A673 (cell line): ENCODE measurements at regions not wholly inside any gene's neighbourhood (a gene's known extent, or its start where the extent isn't known, plus 50 kb on each side); places are given as distances from the start of the nearest gene placed in this dataset.
A peak's percentile ranks its signal among the peaks of the same experiment; 100 is the strongest.

ENCODE experiments used
- BruUV-seq: library from RNA; stranded (reverse); fragments of 400-500 nt; replicated peaks from 2 replicates; lab custom pipeline; 2021; lab: Mats Ljungman, UMichigan
- CTCF ChIA-PET: fragments of 300-600 bp; sonication (Branson Sonifier 250); formaldehyde crosslinking; loops from one replicate; lab custom pipeline; 2022; ENCODE audit warnings: antibody characterized with exemption; lab: Charles Lee
- POLR2A ChIA-PET: fragments of 300-600 bp; sonication (Branson Sonifier 250); formaldehyde crosslinking; loops from one replicate; lab custom pipeline; 2022; ENCODE audit warnings: antibody characterized with exemption; ENCODE audit not compliant: low non-redundant PET; lab: Charles Lee
- DNase-seq: peaks from one replicate; pipeline ENCODE4 v3.0.0-alpha.2; 2015; ENCODE audit warnings: low spot score
- H3K27ac ChIP-seq: fragments of 200-600 bp; sonication (generic); 2 replicates; pipeline ENCODE4 v1.5.1; 2016; ENCODE audit warnings: mixed run types, low read depth, mild to moderate bottlenecking, mixed read lengths, antibody characterized with exemption, low read length; ENCODE audit not compliant: poor library complexity, severe bottlenecking
- H3K27me3 ChIP-seq: fragments of 200-600 bp; sonication (generic); replicated peaks from 2 replicates; pipeline ENCODE4 v1.6.1; 2017; ENCODE audit warnings: mixed run types, low read depth, mild to moderate bottlenecking, mixed read lengths, antibody characterized with exemption, low read length; ENCODE audit not compliant: insufficient read depth, poor library complexity
- H3K36me3 ChIP-seq: fragments of 200-600 bp; sonication (generic); 2 replicates; pipeline ENCODE4 v1.6.1; 2016; ENCODE audit warnings: mixed run types, mild to moderate bottlenecking, mixed read lengths, antibody characterized with exemption, low read length; ENCODE audit not compliant: insufficient read depth, poor library complexity, severe bottlenecking
- H3K4me1 ChIP-seq: fragments of 200-600 bp; sonication (generic); 2 replicates; pipeline ENCODE4 v1.6.1; 2017; ENCODE audit warnings: mixed run types, mild to moderate bottlenecking, mixed read lengths, antibody characterized with exemption, low read length; ENCODE audit not compliant: insufficient read depth, poor library complexity, severe bottlenecking
- H3K4me3 ChIP-seq: fragments of 200-600 bp; sonication (generic); 2 replicates; pipeline ENCODE4 v1.5.1; 2016; ENCODE audit warnings: low read depth, mixed run types, mild to moderate bottlenecking, mixed read lengths, low read length; ENCODE audit not compliant: poor library complexity, severe bottlenecking
- H3K9me3 ChIP-seq: fragments of 200-600 bp; sonication (generic); 2 replicates; pipeline ENCODE4 v1.6.1; 2016; ENCODE audit warnings: mixed run types, low read depth, mild to moderate bottlenecking, mixed read lengths, antibody characterized with exemption, low read length; ENCODE audit not compliant: poor library complexity, severe bottlenecking
- CTCF ChIP-seq: fragments of 300-800, 200-600 bp; sonication (generic); conservative IDR thresholded peaks from 2 replicates; pipeline ENCODE4 v1.5.1; 2017; ENCODE audit warnings: low read depth, mild to moderate bottlenecking, antibody characterized with exemption, low read length, moderate library complexity, mixed read lengths
- EZH2 ChIP-seq: fragments of 200-600 bp; sonication (generic); IDR thresholded peaks from 2 replicates; pipeline ENCODE4 v1.6.1; 2017; ENCODE audit warnings: borderline replicate concordance, low read depth, mild to moderate bottlenecking, mixed read lengths, antibody characterized with exemption, low read length; ENCODE audit not compliant: poor library complexity, severe bottlenecking
- intact Hi-C: fragments of 100-400 bp; cut with micrococcal nuclease; formaldehyde crosslinking; loops from one replicate; pipeline ENCODE4 v1.10.0; 2022; ENCODE audit not compliant: unreplicated experiment

- TF ChIP-seq EZH2 (no peak), CTCF (no peak)
- intact Hi-C loops, result no loop called here
- Histone ChIP-seq H3K27me3 (no peaks in the 10 kb centered on the region), H3K4me3 (no peak overlapping the region), H3K4me1 (peaks cover 5% of the 10 kb centered on the region), H3K27ac (no peak overlapping the region), H3K36me3 (no peaks in the 10 kb centered on the region), H3K9me3 (no peaks in the 10 kb centered on the region)
- peak; percentile 39 for DNase-seq
- no TSS peak for BruUV-seq
- POLR2A ChIA-PET, result interaction anchor here (0.7 kb wide), 1 partner anchor 56 kb away, joined by 7 read pairs; no protein-coding TSS in a partner anchor
- CTCF ChIA-PET, result interaction anchor here (0.5 kb wide), 1 partner anchor 673 kb away, joined by 3 read pairs; no protein-coding TSS in a partner anchor
These were observed 509.6 kb upstream of the DIPK2B start for GRCh38 chrX:45710081-45710801.

- ChIA-PET CTCF (no interaction called here), POLR2A (no interaction called here)
- no peak for DNase-seq
- Histone ChIP-seq H3K27me3 (no peaks in the 10 kb centered on the region), H3K4me3 (no peak overlapping the region), H3K9me3 (no peaks in the 10 kb centered on the region), H3K27ac (no peak overlapping the region), H3K36me3 (no peaks in the 10 kb centered on the region), H3K4me1 (peaks cover 3% of the 10 kb centered on the region)
- intact Hi-C loops, result no loop called here
- no TSS peak for BruUV-seq
- no peak for TF ChIP-seq EZH2
- no peak for TF ChIP-seq CTCF
These were observed 508.7 kb upstream of the DIPK2B start for GRCh38 chrX:45709381-45709780.

GRCh38 chrX:45699158-45699557 lies 498.5 kb upstream of the DIPK2B start:
- BruUV-seq, result no TSS peak
- CTCF ChIA-PET, result no interaction called here
- H3K4me3 ChIP-seq, result no peak overlapping the region
- H3K4me1 ChIP-seq, result no peaks in the 10 kb centered on the region
- TF ChIP-seq EZH2, result no peak
- TF ChIP-seq CTCF, result no peak
- POLR2A ChIA-PET, result no interaction called here
- intact Hi-C loops, result no loop called here
- no peak for DNase-seq
- no peaks in the 10 kb centered on the region for H3K27me3 ChIP-seq
- no peaks in the 10 kb centered on the region for H3K9me3 ChIP-seq
- no peak overlapping the region for H3K27ac ChIP-seq
- no peaks in the 10 kb centered on the region for H3K36me3 ChIP-seq
